KMS-11 (cell line): ENCODE measurements at regions not wholly inside any gene's neighbourhood (a gene's known extent, or its start where the extent isn't known, plus 50 kb on each side); places are given as distances from the start of the nearest gene placed in this dataset.

Source experiments
- H2AFZ ChIP-seq: fragments of 200-600 bp; sonication (generic); 2 replicates; pipeline ENCODE4 v1.6.1; 2016; ENCODE audit warnings: antibody characterized with exemption, mixed run types, low read depth
- H3K27ac ChIP-seq: fragments of 200-600 bp; sonication (generic); 2 replicates; pipeline ENCODE4 v1.6.1; 2016; ENCODE audit warnings: mild to moderate bottlenecking, mixed run types
- H3K27me3 ChIP-seq: fragments of 200-600 bp; sonication (generic); 2 replicates; pipeline ENCODE4 v1.6.1; 2017; ENCODE audit warnings: mild to moderate bottlenecking, low read depth, mixed run types, moderate library complexity; ENCODE audit not compliant: insufficient read depth
- H3K36me3 ChIP-seq: fragments of 200-600 bp; sonication (generic); 2 replicates; pipeline ENCODE4 v1.6.1; 2017; ENCODE audit warnings: mild to moderate bottlenecking, mixed run types; ENCODE audit not compliant: insufficient read depth
- H3K4me1 ChIP-seq: fragments of 200-600 bp; sonication (generic); 2 replicates; pipeline ENCODE4 v1.6.1; 2016; ENCODE audit warnings: mild to moderate bottlenecking, low read depth, mixed run types; ENCODE audit not compliant: poor library complexity, severe bottlenecking
- H3K4me2 ChIP-seq: fragments of 200-600 bp; sonication (generic); 2 replicates; pipeline ENCODE4 v1.7.0; 2016; ENCODE audit warnings: mild to moderate bottlenecking, mixed run types
- H3K4me3 ChIP-seq: fragments of 200-600 bp; sonication (generic); IDR thresholded peaks from 2 replicates; pipeline ENCODE4 v1.6.1; 2017; ENCODE audit warnings: low read depth, low read length, mixed read lengths; ENCODE audit not compliant: insufficient read depth
- H3K79me2 ChIP-seq: fragments of 200-600 bp; sonication (generic); 2 replicates; pipeline ENCODE4 v1.6.1; 2016; ENCODE audit warnings: low read depth, mixed run types; ENCODE audit not compliant: insufficient read depth
- H3K9ac ChIP-seq: fragments of 200-600 bp; sonication (generic); 2 replicates; pipeline ENCODE4 v1.6.1; 2016; ENCODE audit warnings: mild to moderate bottlenecking, mixed run types
- H4K20me1 ChIP-seq: fragments of 200-600 bp; sonication (generic); 2 replicates; pipeline ENCODE4 v1.6.1; 2016; ENCODE audit warnings: mild to moderate bottlenecking, mixed run types; ENCODE audit not compliant: insufficient read depth
- CTCF ChIP-seq: fragments of 200-600 bp; sonication (generic); conservative IDR thresholded peaks from 2 replicates; pipeline ENCODE4 v1.6.1; 2017; ENCODE audit warnings: low read depth, mild to moderate bottlenecking, antibody characterized with exemption, low read length, moderate library complexity, mixed read lengths

- H3K4me3 ChIP-seq, result no peak overlapping the region
These were observed 79.9 kb upstream of the PRR23E start for GRCh38 chr3:127112796-127113570.

GRCh38 chr3:127113571-127113891 lies 79.4 kb upstream of the PRR23E start:
- H3K4me3 ChIP-seq, result no peak overlapping the region
- no peaks in the 10 kb centered on the region for H4K20me1 ChIP-seq
- TF ChIP-seq CTCF, result no peak
- H3K4me1 ChIP-seq, result no peaks in the 10 kb centered on the region
- H3K79me2 ChIP-seq, result no peaks in the 10 kb centered on the region
- no peak overlapping the region for H3K4me2 ChIP-seq
- H3K36me3 ChIP-seq, result no peaks in the 10 kb centered on the region
- H2AFZ ChIP-seq, result no peak overlapping the region
- H3K27ac ChIP-seq, result no peak overlapping the region
- no peak overlapping the region for H3K9ac ChIP-seq
- no peaks in the 10 kb centered on the region for H3K27me3 ChIP-seq

More at GRCh38 chr3:127112796-127113570, 79.9 kb upstream of the PRR23E start:
- no peaks in the 10 kb centered on the region for H3K79me2 ChIP-seq
- H3K27ac ChIP-seq, result no peak overlapping the region
- no peak for TF ChIP-seq CTCF
- H3K9ac ChIP-seq, result no peak overlapping the region
- H4K20me1 ChIP-seq, result no peaks in the 10 kb centered on the region
- no peaks in the 10 kb centered on the region for H3K27me3 ChIP-seq
- H3K4me1 ChIP-seq, result no peaks in the 10 kb centered on the region
- no peak overlapping the region for H2AFZ ChIP-seq
- H3K36me3 ChIP-seq, result no peaks in the 10 kb centered on the region
- H3K4me2 ChIP-seq, result no peak overlapping the region

- no peaks in the 10 kb centered on the region for H3K36me3 ChIP-seq
- no peaks in the 10 kb centered on the region for H3K27me3 ChIP-seq
- H2AFZ ChIP-seq, result no peak overlapping the region
- H3K27ac ChIP-seq, result no peak overlapping the region
- no peaks in the 10 kb centered on the region for H4K20me1 ChIP-seq
- H3K4me3 ChIP-seq, result no peak overlapping the region
- H3K4me1 ChIP-seq, result no peaks in the 10 kb centered on the region
- H3K9ac ChIP-seq, result no peak overlapping the region
- no peak overlapping the region for H3K4me2 ChIP-seq
- H3K79me2 ChIP-seq, result no peaks in the 10 kb centered on the region
- no peak for TF ChIP-seq CTCF
These were observed 78.4 kb upstream of the PRR23E start for GRCh38 chr3:127114337-127115070.

- no peak overlapping the region for H2AFZ ChIP-seq
- no peak for TF ChIP-seq CTCF
- no peak overlapping the region for H3K27ac ChIP-seq
These were observed 77.1 kb upstream of the PRR23E start for GRCh38 chr3:127115691-127116351.

More at GRCh38 chr3:127115691-127116351, 77.1 kb upstream of the PRR23E start:
- Histone ChIP-seq H3K9ac (no peak overlapping the region), H4K20me1 (no peaks in the 10 kb centered on the region), H3K79me2 (no peaks in the 10 kb centered on the region), H3K4me3 (no peak overlapping the region), H3K4me1 (no peaks in the 10 kb centered on the region), H3K27me3 (no peaks in the 10 kb centered on the region), H3K36me3 (no peaks in the 10 kb centered on the region), H3K4me2 (no peak overlapping the region)
